ENCODE measurements at regions not wholly inside any gene's neighbourhood (a gene's known extent, or its start where the extent isn't known, plus 50 kb on each side); places are given as distances from the start of the nearest gene placed in this dataset.

GRCh38 chr3:99481561-99481960, 156.8 kb upstream of the COL8A1 start:
- intact Hi-C loops (cut with micrococcal nuclease; ENCODE audit: unreplicated experiment): no loop called here
- Histone ChIP-seq H3K9me2 (ENCODE audit: insufficient read depth, low read length) (no peaks in the 10 kb centered on the region), H3K27ac (ENCODE audit: low read depth, low read length, poor library complexity, severe bottlenecking) (no peak overlapping the region), H3K9me3 (ENCODE audit: low read length) (no peaks in the 10 kb centered on the region), H3K36me3 (ENCODE audit: insufficient read depth, low read length) (no peaks in the 10 kb centered on the region), H4K20me1 (ENCODE audit: insufficient read depth, low read length) (no peaks in the 10 kb centered on the region), H3K4me2 (ENCODE audit: low read length) (no peak overlapping the region), H3K4me1 (ENCODE audit: insufficient read depth, low read length, poor library complexity, severe bottlenecking) (no peaks in the 10 kb centered on the region), H2AFZ (ENCODE audit: low read length) (no peak overlapping the region), H3K79me2 (ENCODE audit: insufficient read depth, low read depth, low read length) (no peaks in the 10 kb centered on the region), H3K4me3 (ENCODE audit: low read depth, low read length, poor library complexity, severe bottlenecking) (no peak overlapping the region)
- ChIA-PET POLR2A (no interaction called here), CTCF (ENCODE audit: unreplicated experiment) (no interaction called here)
- no peak for DNase-seq (ENCODE audit: low spot score)
- BruUV-seq (replicated peaks): no TSS peak
- no peak for TF ChIP-seq EZH2phosphoT487 (IDR thresholded peaks at IDR 0.05; ENCODE audit: borderline replicate concordance, low read depth, low read length)
- TF ChIP-seq, protein P1, sequence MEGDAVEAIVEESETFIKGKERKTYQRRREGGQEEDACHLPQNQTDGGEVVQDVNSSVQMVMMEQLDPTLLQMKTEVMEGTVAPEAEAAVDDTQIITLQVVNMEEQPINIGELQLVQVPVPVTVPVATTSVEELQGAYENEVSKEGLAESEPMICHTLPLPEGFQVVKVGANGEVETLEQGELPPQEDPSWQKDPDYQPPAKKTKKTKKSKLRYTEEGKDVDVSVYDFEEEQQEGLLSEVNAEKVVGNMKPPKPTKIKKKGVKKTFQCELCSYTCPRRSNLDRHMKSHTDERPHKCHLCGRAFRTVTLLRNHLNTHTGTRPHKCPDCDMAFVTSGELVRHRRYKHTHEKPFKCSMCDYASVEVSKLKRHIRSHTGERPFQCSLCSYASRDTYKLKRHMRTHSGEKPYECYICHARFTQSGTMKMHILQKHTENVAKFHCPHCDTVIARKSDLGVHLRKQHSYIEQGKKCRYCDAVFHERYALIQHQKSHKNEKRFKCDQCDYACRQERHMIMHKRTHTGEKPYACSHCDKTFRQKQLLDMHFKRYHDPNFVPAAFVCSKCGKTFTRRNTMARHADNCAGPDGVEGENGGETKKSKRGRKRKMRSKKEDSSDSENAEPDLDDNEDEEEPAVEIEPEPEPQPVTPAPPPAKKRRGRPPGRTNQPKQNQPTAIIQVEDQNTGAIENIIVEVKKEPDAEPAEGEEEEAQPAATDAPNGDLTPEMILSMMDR (conservative IDR thresholded peaks at IDR 0.05; ENCODE audit: low read length): no peak

DNA sequence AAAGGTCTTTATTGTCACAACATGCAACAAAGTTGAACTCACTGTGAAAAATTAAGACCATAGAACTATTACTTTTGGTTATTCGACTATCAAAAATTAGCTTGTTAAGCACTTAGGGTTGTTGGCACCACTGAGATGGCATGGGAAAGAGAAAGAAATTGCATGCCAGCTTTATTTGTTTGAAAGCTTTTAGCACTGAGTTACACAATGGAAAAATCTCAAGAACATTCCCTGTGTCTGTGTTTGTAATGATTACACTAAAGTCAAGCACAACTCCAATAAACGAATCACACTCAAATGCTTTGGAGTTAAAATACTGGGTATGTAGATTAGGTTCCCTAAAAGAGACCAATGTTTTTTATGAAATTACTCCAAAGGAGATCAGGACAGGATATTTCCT, 158.6 kb upstream of the COL8A1 start:
- DNase-seq (ENCODE audit: low spot score): no peak
- Histone ChIP-seq H3K4me2 (ENCODE audit: low read length) (no peak overlapping the region), H3K4me1 (ENCODE audit: insufficient read depth, low read length, poor library complexity, severe bottlenecking) (no peaks in the 10 kb centered on the region), H3K79me2 (ENCODE audit: insufficient read depth, low read depth, low read length) (no peaks in the 10 kb centered on the region), H3K36me3 (ENCODE audit: insufficient read depth, low read length) (no peaks in the 10 kb centered on the region), H3K27ac (ENCODE audit: low read depth, low read length, poor library complexity, severe bottlenecking) (no peak overlapping the region), H3K9me2 (ENCODE audit: insufficient read depth, low read length) (no peaks in the 10 kb centered on the region), H3K4me3 (ENCODE audit: low read depth, low read length, poor library complexity, severe bottlenecking) (no peak overlapping the region), H2AFZ (ENCODE audit: low read length) (no peak overlapping the region), H4K20me1 (ENCODE audit: insufficient read depth, low read length) (no peaks in the 10 kb centered on the region), H3K9me3 (ENCODE audit: low read length) (no peaks in the 10 kb centered on the region)
- TF ChIP-seq, protein P1 (conservative IDR thresholded peaks at IDR 0.05; ENCODE audit: low read length): no peak
- TF ChIP-seq EZH2phosphoT487 (IDR thresholded peaks at IDR 0.05; ENCODE audit: borderline replicate concordance, low read depth, low read length): no peak
- no TSS peak for BruUV-seq (replicated peaks)
- intact Hi-C loops (cut with micrococcal nuclease; ENCODE audit: unreplicated experiment): no loop called here
- ChIA-PET CTCF (ENCODE audit: unreplicated experiment) (no interaction called here), POLR2A (interaction anchor here (1.0 kb wide), 1 partner anchor 50 kb away, joined by 3 read pairs; no protein-coding TSS in a partner anchor)

DNA sequence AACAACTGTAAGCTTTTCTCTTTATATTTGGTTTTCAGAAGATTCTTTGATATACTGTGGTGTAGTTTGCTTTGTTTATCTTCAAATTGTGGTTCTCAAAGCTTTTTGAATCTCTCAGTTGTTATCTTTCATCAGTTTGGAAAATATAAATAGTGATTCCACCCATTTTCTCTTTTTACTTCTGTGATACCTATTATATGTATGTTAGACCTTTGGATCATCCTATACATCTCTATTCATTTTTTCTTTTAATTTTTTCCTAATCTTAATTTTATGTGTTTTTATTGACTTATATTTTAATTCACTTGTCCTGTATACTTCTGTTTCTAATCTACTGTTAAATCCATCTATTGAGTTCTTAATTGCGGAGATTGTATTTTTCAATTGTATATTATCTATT, 160.7 kb upstream of the COL8A1 start:
- DNase-seq (ENCODE audit: low spot score): no peak
- intact Hi-C loops (cut with micrococcal nuclease; ENCODE audit: unreplicated experiment): no loop called here
- TF ChIP-seq, protein P1 (conservative IDR thresholded peaks at IDR 0.05; ENCODE audit: low read length): no peak
- no peak for TF ChIP-seq EZH2phosphoT487 (IDR thresholded peaks at IDR 0.05; ENCODE audit: borderline replicate concordance, low read depth, low read length)
- no peaks in the 10 kb centered on the region for H3K4me1 ChIP-seq (ENCODE audit: insufficient read depth, low read length, poor library complexity, severe bottlenecking)
- ChIA-PET CTCF (ENCODE audit: unreplicated experiment) (no interaction called here), POLR2A (no interaction called here)
- BruUV-seq (replicated peaks): no TSS peak
- no peak overlapping the region for H2AFZ ChIP-seq (ENCODE audit: low read length)
- H3K9me2 ChIP-seq (ENCODE audit: insufficient read depth, low read length): no peaks in the 10 kb centered on the region
- no peaks in the 10 kb centered on the region for H3K9me3 ChIP-seq (ENCODE audit: low read length)
- H4K20me1 ChIP-seq (ENCODE audit: insufficient read depth, low read length): no peaks in the 10 kb centered on the region
- H3K27ac ChIP-seq (ENCODE audit: low read depth, low read length, poor library complexity, severe bottlenecking): no peak overlapping the region
- no peaks in the 10 kb centered on the region for H3K79me2 ChIP-seq (ENCODE audit: insufficient read depth, low read depth, low read length)
- H3K4me2 ChIP-seq (ENCODE audit: low read length): no peak overlapping the region
- no peak overlapping the region for H3K4me3 ChIP-seq (ENCODE audit: low read depth, low read length, poor library complexity, severe bottlenecking)
- no peaks in the 10 kb centered on the region for H3K36me3 ChIP-seq (ENCODE audit: insufficient read depth, low read length)
